C4-2B (cell line): ENCODE measurements at regions not wholly inside any gene's neighbourhood (a gene's known extent, or its start where the extent isn't known, plus 50 kb on each side); places are given as distances from the start of the nearest gene placed in this dataset.

Experiments
- ZFX ChIP-seq: fragments of 450-650 bp; IDR thresholded peaks from 2 replicates; pipeline ENCODE4 v1.6.1; 2017
- TF ChIP-seq, protein P1 (sequence below): fragments of 450-650 bp; conservative IDR thresholded peaks from 2 replicates; pipeline ENCODE4 v1.5.1; 2017; ENCODE audit warnings: mild to moderate bottlenecking

GRCh38 chr2:8438476-8438875 is 243.4 kb upstream of the ID2 start:
- TF ChIP-seq ZFX = no peak
- TF ChIP-seq, protein P1, sequence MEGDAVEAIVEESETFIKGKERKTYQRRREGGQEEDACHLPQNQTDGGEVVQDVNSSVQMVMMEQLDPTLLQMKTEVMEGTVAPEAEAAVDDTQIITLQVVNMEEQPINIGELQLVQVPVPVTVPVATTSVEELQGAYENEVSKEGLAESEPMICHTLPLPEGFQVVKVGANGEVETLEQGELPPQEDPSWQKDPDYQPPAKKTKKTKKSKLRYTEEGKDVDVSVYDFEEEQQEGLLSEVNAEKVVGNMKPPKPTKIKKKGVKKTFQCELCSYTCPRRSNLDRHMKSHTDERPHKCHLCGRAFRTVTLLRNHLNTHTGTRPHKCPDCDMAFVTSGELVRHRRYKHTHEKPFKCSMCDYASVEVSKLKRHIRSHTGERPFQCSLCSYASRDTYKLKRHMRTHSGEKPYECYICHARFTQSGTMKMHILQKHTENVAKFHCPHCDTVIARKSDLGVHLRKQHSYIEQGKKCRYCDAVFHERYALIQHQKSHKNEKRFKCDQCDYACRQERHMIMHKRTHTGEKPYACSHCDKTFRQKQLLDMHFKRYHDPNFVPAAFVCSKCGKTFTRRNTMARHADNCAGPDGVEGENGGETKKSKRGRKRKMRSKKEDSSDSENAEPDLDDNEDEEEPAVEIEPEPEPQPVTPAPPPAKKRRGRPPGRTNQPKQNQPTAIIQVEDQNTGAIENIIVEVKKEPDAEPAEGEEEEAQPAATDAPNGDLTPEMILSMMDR = no peak
